GM19324 (cell line): ENCODE measurements at regions not wholly inside any gene's neighbourhood (a gene's known extent, or its start where the extent isn't known, plus 50 kb on each side); places are given as distances from the start of the nearest gene placed in this dataset.

ENCODE experiments used
- ATAC-seq: cut with Tn5 transposase; IDR thresholded peaks from one replicate; pipeline ENCODE4 v1.9.1; 2021; ENCODE audit warnings: mild to moderate bottlenecking, moderate library complexity; ENCODE audit not compliant: unreplicated experiment, low FRiP score

DNA sequence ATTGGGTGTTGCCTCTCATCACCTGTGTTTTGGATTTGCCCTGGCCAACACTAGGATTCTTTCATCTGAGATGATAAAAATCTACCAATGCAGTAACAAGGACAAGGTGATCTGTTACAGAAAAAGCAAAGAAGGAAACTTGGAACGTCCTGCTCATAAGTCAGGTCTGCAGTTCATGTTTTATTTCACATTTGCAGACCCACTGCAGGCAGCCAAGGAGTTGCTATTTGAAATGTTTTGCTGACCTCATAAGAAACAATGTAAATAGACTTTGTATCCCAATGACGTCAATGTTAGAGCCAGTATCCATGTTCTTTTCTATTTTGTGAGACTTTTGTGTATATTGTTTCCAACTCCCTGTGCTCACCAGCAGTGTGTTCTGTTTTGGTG, 312.9 kb downstream of the DEPDC1B start:
- ATAC-seq, result no peak

GRCh38 chr5:60386436-60387050, 313.4 kb downstream of the DEPDC1B start:
- no peak for ATAC-seq

- no peak for ATAC-seq
These were observed 317.2 kb downstream of the DEPDC1B start for GRCh38 chr5:60382716-60383115.

GRCh38 chr5:60379907-60380306, 320.1 kb downstream of the DEPDC1B start:
- no peak for ATAC-seq

GRCh38 chr5:60377826-60378225, 322.1 kb downstream of the DEPDC1B start:
- ATAC-seq, result no peak

DNA sequence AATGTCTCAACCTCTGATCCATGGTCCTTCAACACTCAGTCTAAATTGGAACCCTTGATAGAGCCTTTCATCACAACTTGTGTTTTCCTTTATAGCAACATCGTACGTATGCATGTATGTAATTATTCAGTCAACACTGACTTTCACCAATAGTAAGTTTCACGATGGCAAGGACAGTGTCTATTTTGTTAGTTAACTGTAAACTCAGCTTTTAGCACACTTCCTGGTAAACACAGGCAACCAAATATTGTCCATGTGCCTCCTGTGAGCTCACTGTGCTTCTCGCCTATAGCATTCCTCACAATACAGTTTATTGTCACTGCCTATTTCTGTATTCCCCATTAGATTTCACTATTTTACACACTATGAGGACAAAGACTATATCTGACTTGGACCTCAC, 323.1 kb downstream of the DEPDC1B start:
- no peak for ATAC-seq

- ATAC-seq, result no peak
These were observed 325.6 kb downstream of the DEPDC1B start for GRCh38 chr5:60374409-60374808.

- ATAC-seq, result no peak
These were observed 327.2 kb downstream of the DEPDC1B start for GRCh38 chr5:60372786-60373185.

DNA sequence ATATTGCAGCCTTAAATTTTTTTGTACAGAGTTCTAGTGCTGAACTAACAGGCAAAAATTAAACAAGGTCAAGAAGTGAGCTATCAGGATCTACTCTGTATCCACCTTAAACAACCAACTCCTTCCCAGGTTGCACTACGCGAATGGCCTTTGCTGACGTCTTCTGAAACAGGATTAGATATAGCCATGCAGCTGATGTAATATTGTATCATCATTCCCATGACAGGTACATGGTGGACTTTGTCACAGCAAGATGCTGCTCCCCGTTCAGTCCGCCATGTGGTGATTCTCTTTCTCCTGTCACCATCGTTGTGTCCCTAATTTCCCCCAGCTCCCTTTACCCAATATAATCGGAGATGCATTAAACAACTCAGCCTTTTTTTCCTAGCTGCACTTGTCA, 328.9 kb downstream of the DEPDC1B start:
- no peak for ATAC-seq

DNA sequence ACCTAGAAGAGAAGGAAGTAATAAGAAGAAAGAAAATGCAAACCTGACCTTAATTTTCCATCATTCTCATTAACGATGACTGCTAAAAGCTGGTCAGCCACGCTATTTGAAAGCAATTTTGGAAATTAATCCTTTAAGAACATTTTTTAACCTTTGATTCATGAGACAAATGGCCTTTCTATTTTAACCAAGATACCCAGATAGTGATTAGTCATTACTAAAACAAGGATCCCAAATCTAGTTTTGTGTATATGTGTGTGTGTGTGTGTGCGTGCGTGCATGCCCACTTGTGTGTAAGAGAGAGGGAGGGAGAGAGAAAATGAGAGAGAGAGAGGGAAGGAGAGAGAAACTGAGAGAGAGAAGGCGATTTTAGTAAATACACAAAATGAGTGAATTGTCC, 329.5 kb downstream of the DEPDC1B start:
- no peak for ATAC-seq

- ATAC-seq, result no peak
These were observed 330.6 kb downstream of the DEPDC1B start for GRCh38 chr5:60369391-60369790.

DNA sequence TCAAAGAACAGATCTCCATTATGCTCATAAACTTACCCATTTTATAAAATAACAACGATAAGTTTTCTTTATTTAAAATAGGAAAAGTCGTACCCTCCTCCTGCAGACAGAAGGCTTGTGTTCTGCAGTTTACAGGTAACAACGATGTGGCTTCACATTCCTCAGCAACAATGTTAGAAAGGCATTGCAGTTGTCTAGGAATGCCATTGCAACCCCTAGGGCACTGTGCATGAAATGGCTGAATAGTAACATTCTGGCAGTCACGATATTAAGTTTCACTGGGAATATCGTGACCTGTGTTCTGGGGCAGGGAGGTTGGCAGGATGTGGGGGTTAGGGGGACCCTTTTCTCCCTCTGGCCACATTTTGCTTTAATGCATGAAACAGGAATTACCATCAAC, 331.9 kb downstream of the DEPDC1B start:
- no peak for ATAC-seq

GRCh38 chr5:60366489-60366888, 333.5 kb downstream of the DEPDC1B start:
- no peak for ATAC-seq

GRCh38 chr5:60365001-60365400, 335.0 kb downstream of the DEPDC1B start:
- ATAC-seq, result no peak

DNA sequence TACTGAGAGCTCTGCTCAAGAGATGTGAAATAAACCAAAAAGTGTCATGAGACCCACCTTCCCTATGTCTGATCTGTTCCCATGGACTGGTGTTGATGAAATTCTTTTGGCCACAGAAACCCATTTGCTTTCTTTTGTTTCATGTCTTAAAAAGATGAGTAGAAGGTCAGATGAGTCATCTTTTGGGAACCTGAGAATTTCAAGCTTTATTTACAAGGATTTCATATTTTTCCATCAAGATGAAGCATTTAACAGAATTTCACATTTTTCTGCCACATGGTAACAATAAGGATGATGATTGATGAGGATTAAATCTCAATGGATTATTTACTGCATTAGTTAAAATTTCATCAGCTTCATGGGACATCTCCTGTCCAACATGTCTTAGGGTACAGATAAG, 337.8 kb downstream of the DEPDC1B start:
- ATAC-seq, result no peak

- no peak for ATAC-seq
These were observed 339.6 kb downstream of the DEPDC1B start for GRCh38 chr5:60360355-60360754.

- no peak for ATAC-seq
These were observed 342.7 kb downstream of the DEPDC1B start for GRCh38 chr5:60357302-60357701.

DNA sequence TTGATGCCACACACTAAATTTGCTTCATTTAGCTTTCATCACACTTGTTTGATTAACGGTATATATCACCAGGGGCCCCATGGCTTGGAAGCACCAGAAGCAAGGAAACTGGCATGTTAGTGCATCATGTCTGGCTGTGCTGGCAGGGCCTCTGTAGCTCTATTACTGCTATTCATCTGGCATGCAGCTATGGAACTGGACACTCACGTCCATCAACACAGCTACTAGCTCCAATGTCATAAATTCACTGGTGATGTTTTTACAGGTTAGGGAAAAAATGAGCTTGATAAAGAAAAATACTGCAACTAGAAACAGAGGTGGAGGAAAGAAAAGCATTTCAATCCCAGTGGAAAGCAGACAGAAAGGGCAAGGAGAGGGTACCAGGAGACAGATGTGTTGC, 343.2 kb downstream of the DEPDC1B start:
- no peak for ATAC-seq

- ATAC-seq, result no peak
These were observed 344.8 kb downstream of the DEPDC1B start for GRCh38 chr5:60355181-60355580.

GRCh38 chr5:60354311-60354710, 345.7 kb downstream of the DEPDC1B start:
- no peak for ATAC-seq

DNA sequence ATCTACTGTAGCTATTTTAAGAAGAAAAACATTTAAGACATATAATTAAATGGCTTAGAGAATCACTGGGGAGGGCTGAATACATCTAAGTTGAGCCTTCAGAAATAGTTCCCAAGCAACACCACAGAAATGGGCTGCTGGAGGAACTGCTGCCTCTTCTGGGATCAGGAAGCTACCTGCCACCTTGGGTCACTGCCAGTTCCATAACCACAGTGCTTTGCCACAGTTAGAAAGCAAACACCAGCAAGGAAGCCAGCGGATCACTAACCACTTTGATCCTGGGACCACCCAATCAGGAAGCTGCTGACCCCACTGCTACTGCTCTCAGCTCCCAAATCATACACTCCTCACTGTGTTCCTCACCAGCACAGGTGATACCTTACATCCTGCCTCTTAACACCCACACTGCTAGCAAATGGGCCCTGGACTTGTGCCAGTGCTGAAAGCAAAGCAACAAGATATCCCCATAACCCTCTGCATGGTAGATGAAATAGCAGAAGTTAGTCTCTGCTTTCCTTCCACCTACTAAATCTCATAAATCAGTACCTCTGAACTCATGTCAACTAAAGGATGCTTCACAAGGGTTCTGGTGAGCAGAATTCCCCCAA, 346.9 kb downstream of the DEPDC1B start:
- ATAC-seq, result no peak

DNA sequence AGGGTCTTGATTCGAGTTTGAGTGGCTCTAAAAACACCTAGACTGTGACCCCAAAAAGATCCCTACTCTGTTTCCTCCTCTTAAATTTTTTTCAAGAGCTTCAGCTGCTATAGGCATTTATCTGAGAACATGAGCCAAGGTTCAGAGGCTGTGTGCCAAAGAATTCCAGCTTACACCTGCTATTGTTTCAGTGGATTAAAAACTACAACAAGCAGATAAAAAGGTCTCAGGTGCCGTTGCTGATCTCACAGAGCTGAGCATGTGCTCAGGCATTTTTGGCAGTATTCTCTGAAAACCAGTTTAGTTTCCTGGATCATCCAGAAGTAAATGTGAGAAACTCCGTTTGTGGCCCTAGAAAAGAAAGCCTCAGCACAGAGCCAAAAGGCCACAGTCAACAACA, 349.2 kb downstream of the DEPDC1B start:
- ATAC-seq, result no peak
